OCI-LY3 (cell line): ENCODE measurements at regions not wholly inside any gene's neighbourhood (a gene's known extent, or its start where the extent isn't known, plus 50 kb on each side); places are given as distances from the start of the nearest gene placed in this dataset.

ENCODE experiments used
- H2AFZ ChIP-seq: fragments of 200-600, 300-600 bp; shearing (Covaris generic); 2 replicates; pipeline ENCODE4 v1.6.0; 2014; ENCODE audit warnings: antibody characterized with exemption, low read depth, low read length
- H3K27ac ChIP-seq: fragments of 200-600, 300-600 bp; sonication (generic); 2 replicates; pipeline ENCODE4 v1.5.1; 2014; ENCODE audit warnings: mild to moderate bottlenecking, low read length, moderate library complexity, mixed read lengths
- H3K27me3 ChIP-seq: fragments of 200-600, 300-600 bp; sonication (generic); 2 replicates; pipeline ENCODE4 v1.6.1; 2014; ENCODE audit warnings: low read depth, low read length, mixed read lengths
- H3K36me3 ChIP-seq: fragments of 200-600, 300-600 bp; sonication (generic); replicated peaks from 2 replicates; pipeline ENCODE3; 2014; ENCODE audit warnings: low read depth, low read length, mixed read lengths
- H3K4me1 ChIP-seq: fragments of 300-600, 200-600 bp; sonication (generic); 2 replicates; pipeline ENCODE4 v1.6.1; 2014; ENCODE audit warnings: low read length, mixed read lengths
- H3K4me2 ChIP-seq: fragments of 200-600, 300-600 bp; sonication (generic); 2 replicates; pipeline ENCODE4 v1.6.1; 2014; ENCODE audit warnings: low read length, mixed read lengths
- H3K4me3 ChIP-seq: fragments of 300-600, 200-600 bp; sonication (generic); 2 replicates; pipeline ENCODE4 v1.5.1; 2014; ENCODE audit warnings: antibody characterized with exemption, mild to moderate bottlenecking, low read length, moderate library complexity
- H3K79me2 ChIP-seq: fragments of 300-600, 200-600 bp; shearing (Covaris generic); 2 replicates; pipeline ENCODE4 v1.6.1; 2014; ENCODE audit warnings: mild to moderate bottlenecking, low read length, mixed read lengths
- H3K9ac ChIP-seq: fragments of 300-600, 200-600 bp; shearing (Covaris generic); 2 replicates; pipeline ENCODE4 v1.6.0; 2014; ENCODE audit warnings: mild to moderate bottlenecking, low read length, moderate library complexity
- H3K9me3 ChIP-seq: fragments of 200-600, 300-600 bp; shearing (Covaris generic); 2 replicates; pipeline ENCODE4 v1.6.1; 2014; ENCODE audit warnings: low read length, mixed read lengths; ENCODE audit not compliant: insufficient read depth
- H4K20me1 ChIP-seq: fragments of 200-600, 300-600 bp; sonication (generic); 2 replicates; pipeline ENCODE4 v1.6.1; 2016; ENCODE audit warnings: low read length, mixed read lengths; ENCODE audit not compliant: insufficient read depth
- EZH2phosphoT487 ChIP-seq: fragments of 200-600 bp; shearing (Covaris generic); IDR thresholded peaks from 2 replicates; pipeline ENCODE4 v1.6.1; 2018; ENCODE audit warnings: antibody characterized with exemption, mixed run types, low read depth
- TF ChIP-seq, protein P1 (sequence below): fragments of 200-600, 300-600 bp; sonication (generic); IDR thresholded peaks from 2 replicates; pipeline ENCODE4 v1.5.1; 2014; ENCODE audit warnings: antibody characterized with exemption, low read length, low read depth

DNA sequence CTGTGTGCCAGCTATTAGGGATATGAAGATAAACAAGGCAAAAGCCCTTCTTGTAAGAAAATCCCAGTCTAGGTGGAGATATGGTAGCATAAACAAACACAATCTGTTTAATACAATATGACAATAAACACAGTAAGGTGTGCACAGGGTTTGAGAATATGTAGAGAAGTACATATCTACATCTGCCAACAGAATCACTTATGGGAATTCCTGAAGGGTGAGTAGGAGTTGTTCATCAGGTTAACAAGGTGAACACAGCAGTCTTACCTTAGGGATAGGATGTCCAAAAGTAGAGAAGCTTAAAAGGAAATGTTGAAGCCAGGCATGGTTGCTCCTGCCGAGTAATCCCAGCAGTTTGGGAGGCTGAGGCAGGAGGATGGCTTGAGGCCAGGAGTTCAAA, 57.7 kb upstream of the LRRC7 start:
- no peaks in the 10 kb centered on the region for H3K79me2 ChIP-seq
- no peaks in the 10 kb centered on the region for H3K4me1 ChIP-seq
- H3K27me3 ChIP-seq, result no peaks in the 10 kb centered on the region
- H3K9me3 ChIP-seq, result no peaks in the 10 kb centered on the region
- TF ChIP-seq EZH2phosphoT487, result no peak
- TF ChIP-seq, protein P1, sequence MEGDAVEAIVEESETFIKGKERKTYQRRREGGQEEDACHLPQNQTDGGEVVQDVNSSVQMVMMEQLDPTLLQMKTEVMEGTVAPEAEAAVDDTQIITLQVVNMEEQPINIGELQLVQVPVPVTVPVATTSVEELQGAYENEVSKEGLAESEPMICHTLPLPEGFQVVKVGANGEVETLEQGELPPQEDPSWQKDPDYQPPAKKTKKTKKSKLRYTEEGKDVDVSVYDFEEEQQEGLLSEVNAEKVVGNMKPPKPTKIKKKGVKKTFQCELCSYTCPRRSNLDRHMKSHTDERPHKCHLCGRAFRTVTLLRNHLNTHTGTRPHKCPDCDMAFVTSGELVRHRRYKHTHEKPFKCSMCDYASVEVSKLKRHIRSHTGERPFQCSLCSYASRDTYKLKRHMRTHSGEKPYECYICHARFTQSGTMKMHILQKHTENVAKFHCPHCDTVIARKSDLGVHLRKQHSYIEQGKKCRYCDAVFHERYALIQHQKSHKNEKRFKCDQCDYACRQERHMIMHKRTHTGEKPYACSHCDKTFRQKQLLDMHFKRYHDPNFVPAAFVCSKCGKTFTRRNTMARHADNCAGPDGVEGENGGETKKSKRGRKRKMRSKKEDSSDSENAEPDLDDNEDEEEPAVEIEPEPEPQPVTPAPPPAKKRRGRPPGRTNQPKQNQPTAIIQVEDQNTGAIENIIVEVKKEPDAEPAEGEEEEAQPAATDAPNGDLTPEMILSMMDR, result no peak
- H3K4me2 ChIP-seq, result no peak overlapping the region
- no peak overlapping the region for H3K27ac ChIP-seq
- no peak overlapping the region for H3K9ac ChIP-seq
- H4K20me1 ChIP-seq, result no peaks in the 10 kb centered on the region
- H3K36me3 ChIP-seq, result no peaks in the 10 kb centered on the region
- H2AFZ ChIP-seq, result no peak overlapping the region
- no peak overlapping the region for H3K4me3 ChIP-seq

GRCh38 chr1:69511426-69512192, 56.1 kb upstream of the LRRC7 start:
- Histone ChIP-seq H3K27me3 (no peaks in the 10 kb centered on the region), H3K9me3 (no peaks in the 10 kb centered on the region), H3K27ac (no peak overlapping the region), H3K4me3 (no peak overlapping the region), H3K4me2 (no peak overlapping the region), H3K36me3 (no peaks in the 10 kb centered on the region), H2AFZ (no peak overlapping the region), H4K20me1 (no peaks in the 10 kb centered on the region), H3K9ac (no peak overlapping the region), H3K4me1 (no peaks in the 10 kb centered on the region), H3K79me2 (no peaks in the 10 kb centered on the region)
- TF ChIP-seq, protein P1, result no peak
- no peak for TF ChIP-seq EZH2phosphoT487

GRCh38 chr1:69513601-69514000, 54.1 kb upstream of the LRRC7 start:
- H2AFZ ChIP-seq, result no peak overlapping the region
- no peaks in the 10 kb centered on the region for H3K36me3 ChIP-seq
- H3K27ac ChIP-seq, result no peak overlapping the region
- no peaks in the 10 kb centered on the region for H3K27me3 ChIP-seq
- TF ChIP-seq, protein P1, result no peak
- no peak for TF ChIP-seq EZH2phosphoT487
- H3K79me2 ChIP-seq, result no peaks in the 10 kb centered on the region
- no peaks in the 10 kb centered on the region for H4K20me1 ChIP-seq
- no peak overlapping the region for H3K4me2 ChIP-seq
- no peaks in the 10 kb centered on the region for H3K9me3 ChIP-seq
- H3K4me1 ChIP-seq, result no peaks in the 10 kb centered on the region
- no peak overlapping the region for H3K9ac ChIP-seq
- H3K4me3 ChIP-seq, result no peak overlapping the region
